CD4-positive, alpha-beta T cell treated with Interleukin-15 for 1 hour (primary cell): ENCODE measurements at regions not wholly inside any gene's neighbourhood (a gene's known extent, or its start where the extent isn't known, plus 50 kb on each side); places are given as distances from the start of the nearest gene placed in this dataset.

Experiments
- DNase-seq: peaks from one replicate; pipeline ENCODE4 v3.0.0-alpha.2; 2020

- DNase-seq = no peak
Measured at GRCh38 chr10:3537518-3537917, 247.5 kb downstream of the KLF6 start.

DNA sequence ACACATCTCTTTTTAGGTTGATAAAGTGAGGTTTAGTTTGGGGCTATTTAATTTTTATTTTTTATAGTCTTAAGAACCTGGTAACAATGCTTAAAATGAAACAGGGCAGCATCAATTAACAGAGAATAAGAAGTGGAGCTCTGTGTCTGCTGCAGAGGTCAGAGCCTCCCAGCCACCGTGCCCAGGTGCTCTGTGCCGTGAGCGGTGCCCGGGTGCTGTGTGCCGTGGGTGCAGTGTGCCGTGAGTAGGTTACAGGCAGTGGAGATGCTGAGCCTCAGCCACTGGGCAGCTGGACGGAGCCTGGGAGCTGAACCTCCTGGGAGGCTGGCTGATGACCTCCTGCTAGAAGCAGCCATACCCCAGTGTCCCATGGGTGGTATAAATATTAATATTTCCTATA, 250.0 kb downstream of the KLF6 start:
- no peak for DNase-seq

GRCh38 chr10:3534433-3534832, 250.6 kb downstream of the KLF6 start:
- no peak for DNase-seq

DNA sequence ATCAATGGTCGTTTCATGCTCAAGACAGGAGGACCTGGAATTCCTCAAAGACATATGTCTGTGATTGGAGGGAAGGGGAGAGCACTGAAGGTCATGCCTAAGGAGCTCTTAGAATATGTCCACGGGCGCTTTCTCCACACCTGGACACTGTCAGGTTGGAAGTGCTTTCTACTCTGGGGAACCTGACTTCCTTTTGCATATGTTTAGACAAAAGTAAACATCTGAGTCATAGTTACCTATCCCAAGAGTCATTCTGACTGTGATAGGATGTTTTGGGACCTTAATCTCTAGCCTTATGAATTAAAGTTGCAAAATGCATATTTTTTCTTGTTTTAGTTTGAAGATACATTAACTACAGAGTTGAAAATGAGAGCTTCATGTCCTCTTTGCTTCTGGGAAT, 251.7 kb downstream of the KLF6 start:
- no peak for DNase-seq

DNA sequence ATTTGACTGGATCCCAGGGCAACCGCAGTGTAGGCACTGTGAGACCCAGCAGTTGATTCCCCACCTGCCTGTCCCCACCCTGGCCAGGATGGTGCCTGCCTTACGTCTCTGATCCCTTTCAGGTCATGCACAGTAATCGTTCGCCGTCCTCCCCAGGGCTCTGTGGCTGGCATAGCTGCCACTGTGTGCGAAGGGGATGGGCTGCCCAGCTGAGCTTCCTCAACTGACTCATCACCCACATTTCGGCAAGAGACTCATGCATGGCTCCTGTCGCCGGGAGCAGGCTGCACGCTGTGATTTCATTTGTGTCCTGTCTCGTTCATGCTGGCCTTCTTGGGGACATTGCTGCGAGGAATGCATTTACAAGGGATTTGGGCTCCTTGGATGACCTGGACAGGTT, 252.4 kb downstream of the KLF6 start:
- no peak for DNase-seq

DNA sequence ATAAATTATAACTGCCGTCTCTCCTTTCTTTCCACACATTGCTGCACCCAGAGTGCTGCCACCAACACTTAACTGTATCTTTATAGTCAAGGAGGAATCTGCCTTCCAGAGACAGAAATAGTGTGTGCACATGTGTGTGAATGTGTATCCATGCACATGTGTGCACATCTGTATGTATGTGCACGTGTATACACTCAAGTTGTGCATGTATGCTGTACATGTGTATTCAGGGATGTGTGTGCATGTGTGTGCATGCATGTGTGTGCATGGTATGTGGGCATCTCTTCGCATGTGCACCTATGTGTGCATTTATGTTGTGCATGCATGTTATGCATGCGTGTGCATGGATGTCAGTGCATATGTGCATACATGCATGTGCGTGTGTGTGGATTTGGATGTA, 253.3 kb downstream of the KLF6 start:
- DNase-seq = no peak

DNA sequence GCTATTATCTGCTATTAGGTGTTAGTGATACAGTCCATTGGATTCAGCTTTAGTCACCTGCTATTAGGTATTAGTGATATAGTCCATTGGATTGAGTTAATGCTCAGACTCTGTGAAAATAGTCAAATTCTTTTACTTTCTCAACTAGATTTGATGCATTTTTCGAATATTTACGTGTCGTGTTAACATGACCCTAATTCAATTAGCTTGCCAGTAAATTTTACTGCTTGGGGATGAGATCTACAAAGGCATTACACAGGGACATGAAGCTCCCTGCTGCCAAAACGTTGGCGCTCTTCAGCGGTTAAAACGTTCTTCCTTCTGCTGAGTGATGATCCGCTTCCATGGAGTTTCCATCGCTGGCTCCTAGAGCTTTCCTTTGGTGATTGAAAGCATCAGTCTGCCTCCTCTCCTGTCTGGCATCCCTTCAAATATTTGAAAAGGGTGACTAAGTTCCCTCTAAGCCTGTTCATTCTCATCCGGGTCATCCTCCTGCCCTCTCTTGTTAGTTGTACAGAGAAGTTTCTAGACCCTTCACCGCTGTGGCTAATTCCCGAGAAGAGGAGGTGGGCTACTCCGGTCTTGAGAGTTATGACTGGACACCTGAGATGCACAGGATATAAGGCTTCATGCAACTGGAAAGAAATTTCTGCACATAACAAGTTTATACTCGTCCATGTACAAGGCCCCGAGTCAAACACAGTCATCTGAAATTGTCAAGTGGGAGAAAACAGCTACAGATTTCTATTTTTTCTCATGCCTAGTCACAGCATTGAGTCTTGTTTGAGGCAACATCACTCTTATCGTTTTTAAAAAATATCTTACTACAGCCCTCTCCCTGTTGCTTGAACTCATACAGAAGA, 254.0 kb downstream of the KLF6 start:
- DNase-seq = no peak

GRCh38 chr10:3530346-3530745, 254.7 kb downstream of the KLF6 start:
- DNase-seq = no peak

DNA sequence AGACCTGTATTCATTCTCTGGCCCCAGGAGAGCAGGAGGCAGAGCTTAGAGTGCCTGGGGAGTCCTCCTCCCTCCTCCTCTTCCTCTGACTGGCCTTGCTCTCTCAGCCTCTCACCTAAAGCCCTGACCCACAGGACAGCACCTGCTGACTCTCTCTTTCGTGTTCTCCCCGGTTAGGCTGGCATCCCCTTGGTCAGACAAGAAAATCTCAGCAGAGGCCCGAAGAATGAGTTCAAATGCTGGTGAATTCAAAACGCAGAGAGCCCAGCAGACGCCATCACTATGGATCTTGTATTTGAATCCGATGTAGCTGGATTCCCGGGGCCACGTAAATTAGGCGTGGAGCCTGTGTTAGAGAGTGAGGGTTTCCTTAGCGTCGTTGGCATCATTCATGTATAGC, 255.3 kb downstream of the KLF6 start:
- no peak for DNase-seq

GRCh38 chr10:3528823-3529403, 256.1 kb downstream of the KLF6 start:
- DNase-seq = no peak

DNA sequence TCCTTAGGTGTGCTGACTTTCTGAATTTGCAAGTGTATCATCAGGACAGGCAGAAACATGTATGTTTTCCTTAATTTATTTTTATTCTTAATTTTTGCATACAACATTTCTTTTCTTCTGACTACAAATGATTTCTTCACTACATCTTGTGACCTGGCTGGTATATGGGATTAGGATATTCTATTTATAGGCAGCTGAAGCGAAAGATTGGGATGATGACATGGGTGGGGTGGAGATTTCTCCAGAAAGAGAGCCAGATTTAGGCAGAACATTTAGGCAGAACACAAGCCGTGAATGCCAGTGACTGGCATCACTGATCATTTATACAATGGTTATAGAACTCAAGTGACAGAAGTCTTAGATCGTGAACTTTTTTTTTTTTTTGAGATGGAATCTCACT, 256.7 kb downstream of the KLF6 start:
- DNase-seq = no peak

GRCh38 chr10:3527869-3528268, 257.1 kb downstream of the KLF6 start:
- no peak for DNase-seq

DNA sequence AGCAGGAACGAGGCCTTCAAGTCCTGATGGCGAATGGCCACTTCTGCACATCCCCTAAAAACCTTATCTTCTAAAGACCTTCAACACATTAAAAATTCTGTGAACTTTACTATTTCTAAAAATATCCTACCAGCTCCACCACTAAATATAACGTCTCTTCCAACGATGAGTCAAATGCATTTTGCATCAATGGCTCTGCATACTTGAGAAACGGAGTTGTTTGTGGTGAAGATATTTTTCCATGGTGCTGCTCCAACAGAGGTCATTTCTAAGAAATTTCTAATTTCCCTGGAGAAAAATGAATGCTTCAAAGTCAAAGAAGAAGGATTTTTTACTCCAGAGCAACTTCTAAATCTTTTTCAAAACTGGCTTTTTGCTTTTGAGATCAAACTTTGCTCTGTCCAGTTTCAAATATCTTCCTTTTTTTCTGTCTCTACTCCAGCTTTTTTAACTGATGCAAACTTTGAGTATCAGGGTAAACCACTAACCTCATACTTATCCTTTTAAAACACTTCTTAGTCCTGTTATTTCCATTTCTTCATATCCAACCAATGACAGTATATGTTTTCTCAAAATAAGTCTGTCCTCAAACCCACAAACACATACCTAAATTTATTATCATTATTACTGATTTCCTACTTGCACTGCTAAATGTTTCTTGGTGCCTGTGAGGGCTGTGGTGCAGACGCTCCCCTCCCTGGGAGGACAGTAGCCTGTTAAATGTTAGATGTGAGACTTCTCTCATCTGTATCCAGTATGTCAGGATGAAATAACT, 258.1 kb downstream of the KLF6 start:
- no peak for DNase-seq

DNA sequence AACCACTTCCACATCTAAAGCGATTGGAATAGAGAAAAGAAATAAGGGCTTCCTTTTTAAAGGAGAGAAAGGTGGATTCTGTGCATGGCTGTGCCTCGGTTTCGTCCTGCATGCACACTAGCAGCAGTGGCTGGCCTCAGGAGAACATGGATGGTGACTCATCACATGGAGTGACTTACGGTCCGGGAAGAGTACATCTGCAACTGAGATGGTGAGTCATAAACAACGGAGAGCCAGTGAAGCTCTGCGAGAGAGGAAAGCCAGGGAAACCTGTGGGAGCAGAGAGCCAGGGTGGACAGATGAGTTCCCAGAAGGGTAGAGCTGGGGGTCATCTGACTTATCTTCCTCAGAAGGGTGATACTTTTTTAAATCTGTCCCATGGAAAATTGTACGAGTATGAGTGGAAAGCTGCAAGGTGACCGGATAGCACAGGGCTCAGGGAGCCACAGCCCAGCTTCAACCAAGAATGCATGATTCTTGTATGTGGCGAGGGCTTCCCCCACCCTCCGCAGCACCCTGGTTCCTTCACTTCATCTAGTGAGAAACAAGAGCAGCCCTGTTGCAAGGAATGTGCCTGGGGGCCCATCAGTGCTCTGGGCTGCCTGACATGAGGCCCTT, 259.1 kb downstream of the KLF6 start:
- no peak for DNase-seq

DNA sequence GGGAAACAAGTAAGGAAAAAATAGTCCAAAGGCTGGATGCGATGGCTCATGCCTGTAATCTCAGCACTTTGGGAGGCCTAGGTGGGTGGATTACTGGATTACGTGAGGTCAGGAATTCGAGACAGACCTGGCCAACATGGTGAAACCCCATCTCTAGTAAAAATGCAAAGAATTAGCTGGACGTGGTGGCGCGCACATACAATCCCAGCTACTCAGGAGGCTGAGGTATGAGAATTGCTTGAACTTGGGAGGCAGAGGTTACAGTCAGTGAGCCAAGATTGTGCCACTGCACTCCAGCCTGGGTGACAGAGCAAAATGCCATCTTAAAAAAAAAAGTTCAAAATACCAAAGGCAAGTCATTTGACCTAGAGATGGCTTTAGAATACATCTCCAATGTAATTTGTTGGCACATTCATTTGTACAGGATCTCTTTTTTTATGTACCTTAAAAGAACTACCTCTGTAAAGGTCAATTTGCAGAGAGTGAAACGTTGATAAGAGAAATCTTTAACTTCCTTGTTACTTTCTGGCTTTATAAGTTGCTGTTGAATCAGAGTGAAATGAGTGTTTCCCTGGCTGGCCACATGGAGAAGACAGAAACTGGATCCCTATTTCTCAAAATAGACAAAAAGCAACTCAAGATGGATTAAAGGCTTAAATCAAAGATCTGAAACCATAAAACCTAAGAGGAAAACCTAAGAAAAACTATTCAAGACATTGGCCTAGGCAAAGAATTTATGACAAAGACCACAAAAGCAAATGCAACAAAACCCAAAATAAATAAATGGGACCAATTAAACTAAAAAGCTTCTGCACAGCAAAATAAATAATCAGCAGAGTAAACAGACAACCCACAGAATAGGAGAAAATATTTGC, 260.7 kb downstream of the KLF6 start:
- no peak for DNase-seq

DNA sequence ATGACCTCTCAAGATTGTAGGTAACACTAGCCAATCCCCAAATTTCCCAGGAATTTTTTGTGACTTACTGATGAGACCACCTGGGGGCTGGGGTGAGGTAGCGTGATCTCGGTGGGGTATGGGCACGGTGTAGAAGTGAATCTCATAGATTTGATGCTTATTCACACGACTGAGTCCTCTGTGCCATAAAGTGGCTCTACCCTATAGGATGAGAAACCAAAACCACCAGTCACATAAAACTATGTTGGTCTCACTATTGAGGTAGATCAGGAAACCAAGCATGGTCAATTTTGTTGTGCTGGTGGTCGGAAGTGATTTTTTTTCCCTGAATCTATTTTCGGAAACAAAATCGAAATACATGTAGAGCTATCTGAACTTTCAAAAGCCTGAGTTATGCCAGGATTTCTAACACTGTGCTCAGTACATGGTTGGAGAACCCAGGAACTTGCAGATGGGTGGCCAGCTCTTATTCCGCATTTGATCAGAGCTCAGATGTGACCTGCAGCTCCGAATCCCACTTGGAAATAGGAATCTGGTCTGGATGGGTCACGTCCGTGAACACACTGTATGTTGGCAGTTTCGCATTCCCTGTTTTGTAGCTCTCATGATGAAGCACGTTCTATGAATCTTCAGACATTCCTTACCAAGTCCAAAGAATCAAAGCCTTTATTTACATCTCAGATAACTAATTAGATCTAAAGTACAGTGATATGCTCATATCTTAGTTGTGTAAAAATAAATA, 261.5 kb downstream of the KLF6 start:
- no peak for DNase-seq

GRCh38 chr10:3516923-3517255, 268.1 kb downstream of the KLF6 start:
- no peak for DNase-seq

DNA sequence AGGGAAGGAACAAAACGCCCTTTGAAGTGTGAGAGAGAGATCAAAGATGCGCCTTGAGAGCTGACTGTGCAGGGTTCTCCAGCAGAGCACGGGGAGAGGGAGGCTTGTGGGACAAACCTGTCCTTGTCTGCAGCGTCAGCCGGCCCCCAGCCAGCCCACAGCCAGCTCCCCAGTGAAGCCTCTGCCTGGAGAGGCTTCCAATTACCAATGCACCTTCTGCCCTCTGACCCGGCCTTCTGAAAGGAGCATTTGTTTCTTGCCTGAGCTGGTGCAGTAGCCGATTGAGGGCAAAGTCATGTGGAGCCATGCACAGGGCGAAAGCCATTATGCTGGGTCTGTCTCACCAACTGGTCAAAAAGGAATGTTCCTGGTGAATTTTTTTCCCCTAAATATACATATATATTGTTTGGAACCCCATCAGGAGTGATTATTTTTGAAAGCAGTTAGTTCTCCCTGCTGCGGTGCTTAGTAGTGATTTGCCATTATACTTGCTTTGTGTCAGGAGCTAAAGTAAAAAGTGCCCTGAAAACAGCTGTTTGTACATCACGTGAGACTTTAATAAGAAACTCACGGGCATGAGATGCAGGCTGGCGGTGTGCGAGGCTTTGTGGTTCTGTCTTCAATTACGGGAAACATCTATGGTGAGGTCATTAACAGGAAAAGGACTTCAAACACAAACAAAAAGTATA, 268.6 kb downstream of the KLF6 start:
- no peak for DNase-seq

- DNase-seq = no peak
Measured at GRCh38 chr10:3514691-3515090, 270.3 kb downstream of the KLF6 start.

GRCh38 chr10:3512263-3512662, 272.7 kb downstream of the KLF6 start:
- no peak for DNase-seq

- no peak for DNase-seq
Measured at GRCh38 chr10:3511483-3511882, 273.5 kb downstream of the KLF6 start.
